ENCODE measurements at regions not wholly inside any gene's neighbourhood (a gene's known extent, or its start where the extent isn't known, plus 50 kb on each side); places are given as distances from the start of the nearest gene placed in this dataset.
"Not testable (repeated sequence)": the region's sequence is repeated elsewhere in the genome, so short reads cannot be mapped to it uniquely, and the experiment has no call there.

- intact Hi-C loops (cut with micrococcal nuclease): no loop called here
Measured at GRCh38 chr1:115536279-115536816, 105.4 kb upstream of the VANGL1 start.

GRCh38 chr1:115534106-115534505, 107.7 kb upstream of the VANGL1 start:
- intact Hi-C loops (cut with micrococcal nuclease): no loop called here

- intact Hi-C loops (cut with micrococcal nuclease): no loop called here
Measured at GRCh38 chr1:115531631-115532264, 110.0 kb upstream of the VANGL1 start.

DNA sequence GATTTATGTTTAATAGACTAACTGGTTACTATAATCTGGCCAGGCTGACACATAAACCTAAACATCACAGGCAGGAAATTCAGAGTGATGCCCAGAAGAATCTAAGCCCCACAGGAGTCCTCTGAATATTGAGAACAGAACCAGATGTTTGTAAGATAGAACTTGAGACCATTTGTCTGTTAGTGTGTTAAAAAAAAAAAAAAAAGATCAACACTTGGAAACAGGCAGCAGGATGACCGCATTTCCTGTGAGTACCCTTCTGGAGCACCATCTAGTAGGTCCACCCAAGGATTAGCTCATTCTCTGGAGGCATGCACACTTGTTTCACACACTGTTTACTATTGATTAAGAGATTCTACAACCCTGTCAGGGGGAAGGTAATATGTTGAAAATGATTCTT, 111.4 kb upstream of the VANGL1 start:
- intact Hi-C loops (cut with micrococcal nuclease): no loop called here

GRCh38 chr1:115529216-115529897, 112.4 kb upstream of the VANGL1 start:
- intact Hi-C loops (cut with micrococcal nuclease): no loop called here

DNA sequence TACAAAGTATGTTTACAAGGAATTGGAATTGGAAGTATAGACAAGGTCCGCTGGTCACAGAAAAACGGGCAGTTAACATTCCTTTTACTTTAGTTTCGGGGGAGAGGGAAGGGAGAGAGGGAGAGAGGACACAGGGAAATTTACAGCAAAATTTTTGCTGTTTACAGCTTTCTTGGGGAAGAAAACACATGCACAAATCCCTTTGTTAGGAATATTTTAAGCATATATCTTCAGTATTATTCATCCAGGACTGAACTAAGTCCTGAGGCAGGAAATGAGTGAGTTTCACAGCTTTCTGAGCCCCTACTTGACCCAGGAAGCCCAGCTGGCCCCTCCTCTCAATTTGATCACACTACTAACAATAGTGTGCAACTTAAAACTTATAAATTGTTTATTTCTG, 113.4 kb upstream of the VANGL1 start:
- intact Hi-C loops (cut with micrococcal nuclease): not testable (repeated sequence)

GRCh38 chr1:115527746-115528145, 114.0 kb upstream of the VANGL1 start:
- intact Hi-C loops (cut with micrococcal nuclease): no loop called here

DNA sequence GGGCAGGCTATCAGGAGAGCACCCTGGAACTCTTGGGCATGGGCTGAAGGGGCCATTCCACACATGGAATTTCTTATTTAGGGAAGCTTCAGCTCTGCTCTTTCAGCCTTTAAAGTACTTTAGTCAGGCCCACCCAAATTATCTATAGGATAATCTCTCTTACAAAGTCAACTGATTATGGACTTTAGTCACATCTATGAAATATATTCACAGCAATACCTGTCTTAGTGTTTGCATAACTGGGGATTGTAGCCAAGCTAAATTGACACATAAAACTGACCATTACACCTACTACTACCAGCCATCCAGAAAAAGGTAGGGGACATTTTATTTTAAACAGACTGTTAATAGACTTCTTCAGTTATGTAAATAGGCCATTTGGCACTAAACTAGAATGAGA, 114.9 kb upstream of the VANGL1 start:
- intact Hi-C loops (cut with micrococcal nuclease): no loop called here

- intact Hi-C loops (cut with micrococcal nuclease): no loop called here
Measured at GRCh38 chr1:115524236-115524635, 117.5 kb upstream of the VANGL1 start.

GRCh38 chr1:115522386-115522785, 119.4 kb upstream of the VANGL1 start:
- intact Hi-C loops (cut with micrococcal nuclease): no loop called here

- intact Hi-C loops (cut with micrococcal nuclease): no loop called here
Measured at GRCh38 chr1:115515270-115515669, 126.5 kb upstream of the VANGL1 start.

- intact Hi-C loops (cut with micrococcal nuclease): not testable (repeated sequence)
Measured at GRCh38 chr1:115510226-115510625, 131.5 kb upstream of the VANGL1 start.

DNA sequence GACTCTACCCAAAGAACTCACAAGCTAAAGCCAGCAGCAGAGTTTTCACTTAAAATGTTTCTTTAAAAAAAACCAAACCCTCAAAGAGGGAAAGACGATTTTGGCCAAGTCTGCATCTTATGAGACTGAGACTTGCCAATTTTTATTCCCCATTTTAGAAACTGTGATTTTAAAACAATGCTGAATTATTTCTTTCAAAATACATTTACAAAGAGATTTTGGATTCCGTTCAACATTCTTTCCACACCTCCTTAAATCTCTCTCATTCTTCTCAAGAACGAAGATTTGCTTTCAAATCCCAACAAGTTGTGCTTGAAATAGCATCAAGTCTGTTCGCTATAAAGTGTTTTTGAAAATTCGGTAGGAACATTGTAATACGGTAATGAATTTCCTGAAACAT, 133.9 kb upstream of the VANGL1 start:
- intact Hi-C loops (cut with micrococcal nuclease): no loop called here

GRCh38 chr1:115506924-115507589, 134.7 kb upstream of the VANGL1 start:
- intact Hi-C loops (cut with micrococcal nuclease): no loop called here

DNA sequence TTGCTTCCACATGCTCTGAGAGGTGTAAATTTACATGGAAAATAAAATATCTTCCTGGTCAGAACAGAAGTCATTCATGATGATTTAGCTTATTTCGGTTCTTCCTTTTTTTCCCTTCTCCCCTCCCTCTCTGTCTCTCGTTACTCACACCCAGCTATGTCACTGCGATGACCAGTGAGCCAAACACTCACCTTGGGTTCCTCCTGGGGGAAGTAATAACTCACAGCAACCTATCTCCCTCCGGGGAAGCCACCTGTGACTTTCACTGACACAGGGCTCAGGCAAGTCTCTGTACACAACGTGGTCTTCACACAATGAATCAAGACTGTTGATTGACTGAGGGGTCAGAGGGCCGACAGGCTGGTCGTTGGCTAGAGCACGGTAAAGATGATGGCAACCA, 135.3 kb upstream of the VANGL1 start:
- intact Hi-C loops (cut with micrococcal nuclease): no loop called here

- intact Hi-C loops (cut with micrococcal nuclease): no loop called here
Measured at GRCh38 chr1:115505148-115505571, 136.6 kb upstream of the VANGL1 start.

DNA sequence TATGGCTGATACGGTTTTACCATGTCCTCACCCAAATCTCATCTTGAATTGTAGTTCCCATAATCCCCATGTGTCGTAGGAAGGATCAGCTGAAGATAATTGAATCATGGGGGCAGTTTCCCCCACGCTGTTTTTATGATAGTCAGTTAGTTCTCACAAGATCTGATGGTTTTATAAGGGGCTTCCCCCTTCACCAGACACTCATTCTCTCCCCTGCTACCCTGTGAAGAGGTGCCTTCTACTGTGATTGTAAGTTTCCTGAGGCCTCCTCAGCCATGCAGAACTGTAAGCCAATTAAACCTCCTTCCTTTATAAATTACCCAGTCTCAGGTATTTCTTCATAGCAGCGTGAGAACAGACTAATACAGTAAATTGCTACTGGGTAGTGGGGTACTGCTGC, 139.6 kb upstream of the VANGL1 start:
- intact Hi-C loops (cut with micrococcal nuclease): not testable (repeated sequence)

DNA sequence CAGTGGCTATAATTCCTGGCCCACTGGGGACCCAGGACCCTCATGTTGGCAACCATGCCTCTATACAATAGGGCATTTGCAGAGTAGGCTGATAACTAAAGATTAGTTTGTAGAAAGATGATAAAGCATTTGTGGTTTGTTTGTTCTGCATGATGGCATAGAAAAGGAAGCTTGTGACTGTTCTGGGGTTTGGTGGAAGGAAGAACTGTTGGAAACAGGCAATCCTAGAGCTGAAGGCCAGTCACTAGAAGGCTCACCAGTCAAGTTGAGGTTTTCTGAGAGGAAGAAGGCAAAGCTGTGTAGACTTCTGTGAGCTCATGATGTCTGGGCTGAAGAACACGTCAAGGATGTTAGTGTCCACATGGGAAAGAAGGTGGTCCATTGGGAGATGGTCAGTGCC, 140.3 kb upstream of the VANGL1 start:
- intact Hi-C loops (cut with micrococcal nuclease): no loop called here

DNA sequence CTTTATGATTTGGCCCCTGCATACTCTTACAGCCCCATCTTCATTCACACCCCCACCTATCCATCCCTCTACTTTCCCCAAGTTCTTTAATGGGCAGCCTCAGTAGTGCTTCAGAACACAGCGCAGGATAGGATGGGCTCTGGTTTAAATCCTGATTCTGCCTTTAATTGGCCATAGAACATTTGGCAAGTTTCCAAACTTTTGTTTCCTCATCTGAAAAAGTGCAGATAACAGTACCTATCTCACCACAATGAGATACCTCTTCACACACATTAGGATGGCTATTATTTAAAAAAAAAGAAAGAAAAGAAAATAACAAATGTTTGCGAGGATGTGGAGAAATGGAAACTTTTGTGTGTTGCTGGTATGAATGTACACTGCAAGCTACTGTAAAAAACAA, 142.5 kb upstream of the VANGL1 start:
- intact Hi-C loops (cut with micrococcal nuclease): no loop called here

DNA sequence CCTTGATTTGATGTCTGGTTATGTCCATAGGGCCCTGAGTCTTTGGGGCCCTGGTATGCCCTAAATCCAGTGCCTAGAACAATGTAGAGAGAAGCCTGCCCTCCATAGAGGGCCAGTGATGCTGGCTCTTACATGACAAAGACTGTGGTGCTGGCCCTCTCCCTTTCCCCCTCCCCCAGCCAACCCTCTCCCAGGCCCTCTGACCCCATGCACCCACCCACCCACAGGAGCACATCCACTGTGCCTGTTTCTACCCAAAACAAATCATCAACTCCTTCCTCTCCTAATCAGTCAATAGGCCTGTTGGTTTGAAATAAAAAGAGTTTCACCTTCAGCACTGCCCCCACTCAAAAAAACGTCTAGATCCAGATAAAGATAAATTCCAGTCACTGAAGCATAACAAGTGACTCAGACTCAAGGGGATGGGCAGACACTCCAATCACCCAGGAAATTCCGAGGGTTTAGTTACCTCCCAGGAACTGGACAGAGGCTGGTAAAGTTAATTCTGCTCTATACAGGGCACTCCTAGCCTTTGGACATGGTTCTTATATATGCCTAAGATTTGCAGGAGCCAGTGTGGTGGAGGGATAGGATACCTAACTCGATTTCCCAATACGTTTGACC, 144.8 kb upstream of the VANGL1 start:
- intact Hi-C loops (cut with micrococcal nuclease): no loop called here

DNA sequence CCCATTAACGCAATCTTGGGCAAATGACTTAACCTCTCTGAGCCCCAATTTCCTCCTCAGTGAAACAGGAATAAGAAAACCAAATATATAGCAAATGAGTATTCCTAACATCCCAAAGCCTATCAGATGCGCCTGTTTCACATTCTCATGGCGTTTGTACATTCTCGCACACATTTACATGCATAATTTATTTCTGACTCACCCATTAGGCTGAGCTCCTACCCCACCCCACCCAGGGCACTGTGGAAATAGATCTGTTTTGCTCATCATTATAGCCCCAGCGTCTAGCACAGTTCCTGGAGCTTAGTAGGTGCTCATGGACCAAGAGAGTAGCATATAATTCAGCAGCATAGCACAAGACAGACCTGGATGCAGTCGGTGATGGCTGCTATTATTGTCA, 146.1 kb upstream of the VANGL1 start:
- intact Hi-C loops (cut with micrococcal nuclease): no loop called here

DNA sequence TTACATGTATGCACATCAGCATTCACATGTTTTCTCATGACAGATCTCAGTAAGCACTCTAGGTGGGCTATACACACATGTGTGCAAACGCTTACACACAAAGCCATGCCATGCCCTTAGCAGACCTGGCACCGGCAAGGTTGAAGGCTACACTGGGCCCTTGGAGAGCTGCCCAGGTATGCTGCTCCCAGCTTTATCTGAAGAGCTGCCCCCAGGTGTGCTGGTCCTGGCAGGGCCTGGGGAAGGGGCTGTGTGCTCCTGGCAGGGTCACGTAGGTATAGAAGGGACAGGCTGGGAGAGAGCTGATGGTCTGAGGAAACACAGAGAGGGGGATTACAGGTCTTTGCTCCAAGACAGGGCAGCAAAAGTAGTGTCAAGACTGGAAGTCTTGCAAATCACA, 146.7 kb upstream of the VANGL1 start:
- intact Hi-C loops (cut with micrococcal nuclease): no loop called here

All from T-helper 2 cell treated with Interferon-gamma antibody and Interleukin-4, amounts not matched to agents 100 ng/mL and 5 ng/mL, for 36 hours (primary cell).